GM12878 (cell line): ENCODE measurements at regions not wholly inside any gene's neighbourhood (a gene's known extent, or its start where the extent isn't known, plus 50 kb on each side); places are given as distances from the start of the nearest gene placed in this dataset.

ENCODE experiments used
- ATAC-seq: fragments of 200-7000 bp; cut with Tn5 transposase; 3 replicates; pipeline ENCODE4 v1.9.1; 2020; ENCODE audit warnings: mild to moderate bottlenecking, moderate library complexity
- BruUV-seq: library from RNA; stranded (reverse); fragments of 400-500 nt; replicated peaks from 2 replicates; lab custom pipeline; 2021; lab: Mats Ljungman, UMichigan
- CTCF ChIA-PET: fragments of 300-600 bp; sonication (Branson Sonifier 250); formaldehyde crosslinking; extraction: SDS; loops from one replicate; lab custom pipeline; 2021; ENCODE audit warnings: inconsistent platforms; lab: Yijun Ruan, JAX
- POLR2A ChIA-PET: fragments of 350-600 bp; formaldehyde crosslinking; extraction: SDS; loops from one replicate; lab custom pipeline; 2021; ENCODE audit warnings: inconsistent platforms; lab: Charles Lee
- RAD21 ChIA-PET: fragments of 300-600 bp; sonication (Branson Sonifier 250); formaldehyde crosslinking; loops from one replicate; lab custom pipeline; 2023; ENCODE audit warnings: antibody characterized with exemption; ENCODE audit not compliant: unreplicated experiment; lab: Charles Lee
- SMC1A ChIA-PET: fragments of 300-600 bp; sonication (Branson Sonifier 250); formaldehyde crosslinking; loops from one replicate; lab custom pipeline; 2023; ENCODE audit not compliant: unreplicated experiment, uncharacterized antibody; lab: Charles Lee
- DNase-seq: peaks from one replicate; pipeline ENCODE4 v3.0.0-alpha.2; 2011; ENCODE audit warnings: low read depth, low spot score
- FAIRE-seq: peaks from 3 replicates; lab custom pipeline; 2011; peaks lifted over from hg19 to GRCh38; lab: Jason Lieb, UNC
- H2AFZ ChIP-seq: 2 replicates; pipeline ENCODE4 v1.6.0; 2011; ENCODE audit warnings: low read depth, low read length, control low read depth; ENCODE audit not compliant: control insufficient read depth
- H3K27ac ChIP-seq: 2 replicates; pipeline ENCODE4 v1.5.1; 2011; ENCODE audit warnings: control low read depth; ENCODE audit not compliant: control insufficient read depth, insufficient read depth
- H3K27me3 ChIP-seq, 2 experiments: replicated peaks in 1 of 2; 2 replicates each; pipeline versions ENCODE4 v1.6.0 to v1.6.1; 2011; ENCODE audit warnings: low read length in 1 of 2; ENCODE audit not compliant: control insufficient read depth in 2 of 2, insufficient read depth in 2 of 2
- H3K36me3 ChIP-seq, 2 experiments: 2 replicates each; pipeline ENCODE4 v1.5.1; 2011; ENCODE audit warnings: low read length in 1 of 2; ENCODE audit not compliant: control insufficient read depth in 2 of 2, insufficient read depth in 2 of 2
- H3K4me1 ChIP-seq: 2 replicates; pipeline ENCODE4 v1.6.1; 2011; ENCODE audit warnings: mild to moderate bottlenecking, low read length, moderate library complexity, mixed read lengths; ENCODE audit not compliant: control insufficient read depth, insufficient read depth
- H3K4me2 ChIP-seq: 2 replicates; pipeline ENCODE4 v1.6.0; 2011; ENCODE audit warnings: control low read depth; ENCODE audit not compliant: control insufficient read depth, insufficient read depth
- H3K4me3 ChIP-seq: fragments of 200-600 bp; sonication (generic); 2 replicates; pipeline ENCODE4 v1.5.1; 2016
- H3K79me2 ChIP-seq: 2 replicates; pipeline ENCODE4 v1.6.0; 2011; ENCODE audit warnings: low read length; ENCODE audit not compliant: control insufficient read depth, insufficient read depth
- H3K9ac ChIP-seq: 2 replicates; pipeline ENCODE4 v1.8.0; 2011; ENCODE audit warnings: low read length, control low read depth, mixed read lengths; ENCODE audit not compliant: control insufficient read depth, insufficient read depth
- H3K9me3 ChIP-seq: replicated peaks from 3 replicates; pipeline ENCODE4 v1.5.1; 2011; ENCODE audit warnings: mild to moderate bottlenecking, low read length; ENCODE audit not compliant: control insufficient read depth, insufficient read depth
- H4K20me1 ChIP-seq: 2 replicates; pipeline ENCODE4 v1.6.0; 2011; ENCODE audit not compliant: control insufficient read depth, insufficient read depth
- CHD4 ChIP-seq: fragments of 200-600 bp; sonication (generic); IDR thresholded peaks from 2 replicates; pipeline ENCODE4 v1.6.1; 2016; ENCODE audit warnings: mild to moderate bottlenecking
- CREB1 ChIP-seq: IDR thresholded peaks from 2 replicates; pipeline ENCODE4 v1.6.1; 2012; ENCODE audit warnings: low read depth, mild to moderate bottlenecking, inconsistent platforms
- MYC ChIP-seq: IDR thresholded peaks from 2 replicates; pipeline ENCODE4 v1.6.1; 2011; ENCODE audit warnings: mild to moderate bottlenecking, low read length, moderate library complexity, inconsistent platforms; ENCODE audit not compliant: insufficient read depth, insufficient replicate concordance, insufficient read length, severe bottlenecking
- NFYB ChIP-seq: IDR thresholded peaks from 2 replicates; pipeline ENCODE4 v1.6.1; 2011; ENCODE audit warnings: low read depth, mild to moderate bottlenecking, low read length, improper control_type of control experiment, moderate library complexity; ENCODE audit not compliant: insufficient read depth
- PAX8 ChIP-seq: fragments of 450-650 bp; IDR thresholded peaks from 2 replicates; pipeline ENCODE4 v1.6.1; 2017; ENCODE audit warnings: mild to moderate bottlenecking, moderate library complexity
- RCOR1 ChIP-seq: conservative IDR thresholded peaks from 2 replicates; pipeline ENCODE4 v1.6.1; 2012; ENCODE audit warnings: low read depth, low read length, improper control_type of control experiment
- SIX5 ChIP-seq: IDR thresholded peaks from 2 replicates; pipeline ENCODE4 v1.6.1; 2011; ENCODE audit warnings: mild to moderate bottlenecking, low read depth, low read length, moderate library complexity; ENCODE audit not compliant: severe bottlenecking
- SMARCA5 ChIP-seq: fragments of 450-650 bp; IDR thresholded peaks from 2 replicates; pipeline ENCODE4 v1.6.1; 2017; ENCODE audit warnings: mild to moderate bottlenecking
- SUZ12 ChIP-seq: fragments of 200-600 bp; sonication (generic); IDR thresholded peaks from one replicate; pipeline ENCODE4 v1.6.1; 2018; ENCODE audit warnings: antibody characterized with exemption, mild to moderate bottlenecking; ENCODE audit not compliant: unreplicated experiment
- WGBS: methylation state at CpG from one replicate; pipeline ENCODE4 v1.1.6; 2016; ENCODE audit warnings: low lambda C conversion rate; ENCODE audit not compliant: insufficient replicate concordance, insufficient coverage; ENCODE audit errors: missing lambda C conversion rate; 5-methylcytosine and 5-hydroxymethylcytosine counted together
- in situ Hi-C: fragments of 300-500 bp; cut with MboI; formaldehyde crosslinking; loops from 9 replicates; pipeline ENCODE4 v1.14.3; 2018; ENCODE audit warnings: mixed read lengths
- intact Hi-C: fragments of 100-400 bp; cut with micrococcal nuclease; formaldehyde crosslinking; loops from one replicate; pipeline ENCODE4 v1.14.2; 2022; ENCODE audit not compliant: unreplicated experiment
- TF ChIP-seq, protein P1 (sequence below), 3 experiments: IDR thresholded peaks in 2 of 3; conservative IDR thresholded peaks in 1 of 3; 2 replicates each; pipeline ENCODE4 v1.5.1; 2011; ENCODE audit warnings: low read depth in 3 of 3, low read length in 3 of 3, mild to moderate bottlenecking in 3 of 3, control low read depth in 2 of 3, moderate library complexity in 2 of 3, inconsistent platforms in 1 of 3, mixed read lengths in 1 of 3; ENCODE audit not compliant: control insufficient read depth in 2 of 3, insufficient read depth in 1 of 3; ENCODE audit errors: extremely low read depth in 1 of 3
- TF ChIP-seq, protein P2 (sequence below): fragments of 450-650 bp; conservative IDR thresholded peaks from 2 replicates; pipeline ENCODE4 v1.6.1; 2017; ENCODE audit warnings: mild to moderate bottlenecking, moderate library complexity
- TF ChIP-seq, protein P3 (sequence below): fragments of 450-650 bp; IDR thresholded peaks from 2 replicates; pipeline ENCODE4 v1.6.1; 2017; ENCODE audit warnings: low read depth, mild to moderate bottlenecking, moderate library complexity

DNA sequence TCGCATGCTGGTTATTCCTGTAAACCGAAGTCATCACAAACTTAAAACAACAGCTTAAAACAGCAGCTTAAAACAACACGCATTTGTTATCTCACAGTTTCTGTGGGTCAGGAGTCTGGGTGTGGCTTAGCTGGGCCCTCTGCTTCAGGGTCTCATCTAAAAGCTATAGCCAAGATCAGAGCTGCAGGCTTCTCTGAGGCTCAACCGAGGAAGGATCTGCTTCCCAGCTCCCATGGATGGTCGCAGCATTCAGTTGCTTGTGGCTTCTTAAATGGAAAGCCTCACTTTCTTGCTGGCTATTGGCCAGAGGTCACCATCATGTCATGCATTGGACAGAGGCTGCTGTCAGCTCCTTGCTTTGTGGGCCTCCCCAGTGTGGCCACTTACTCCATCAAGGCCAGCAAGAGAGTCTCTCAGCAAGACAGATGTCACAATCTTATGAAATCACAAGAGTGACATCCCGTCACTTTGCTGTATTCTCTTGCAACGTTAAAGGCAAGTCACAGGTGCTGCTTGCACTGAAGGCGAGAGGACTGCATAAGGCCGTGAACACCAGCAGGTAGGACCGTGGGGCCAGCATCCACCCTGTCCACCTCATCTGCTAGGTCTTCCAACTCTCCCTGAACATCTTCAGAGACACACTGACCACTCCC, 117.9 kb upstream of the TNRC6C start:
- in situ Hi-C loops (no loop called here), intact Hi-C loops (no loop called here)
- no peak for FAIRE-seq
- ATAC-seq = no peak
- Histone ChIP-seq H2AFZ (no peak overlapping the region), H3K4me1 (peaks cover 7% of the 10 kb centered on the region), H3K4me3 (no peak overlapping the region), H4K20me1 (no peaks in the 10 kb centered on the region), H3K9ac (no peak overlapping the region), H3K79me2 (no peaks in the 10 kb centered on the region), H3K36me3 (no peaks in the 10 kb centered on the region), H3K27ac (no peak overlapping the region), H3K4me2 (no peak overlapping the region), H3K9me3 (no peaks in the 10 kb centered on the region; the same call in 2 of the 3 replicates), H3K27me3 (no peaks in the 10 kb centered on the region; a peak in 1 of 4 replicates)
- WGBS = 59% methylated on average over 10 of the region's 10 CpGs
- RAD21 ChIA-PET = no interaction called here
- no peak for DNase-seq
- POLR2A ChIA-PET = interaction anchor here (0.6 to 1.0 kb wide), 3 partner anchors 29 to 689 kb away, joined by 3 to 5 read pairs (median 3); no protein-coding TSS in a partner anchor
- no TSS peak for BruUV-seq
- CTCF ChIA-PET = interaction anchor here (1.2 kb wide), 1 partner anchor 173 kb away, joined by 5 read pairs; no protein-coding TSS in a partner anchor
- SMC1A ChIA-PET = no interaction called here
- TF ChIP-seq SMARCA5 = no peak
- no peak for TF ChIP-seq NFYB
- no peak for TF ChIP-seq RCOR1
- TF ChIP-seq, protein P1, sequence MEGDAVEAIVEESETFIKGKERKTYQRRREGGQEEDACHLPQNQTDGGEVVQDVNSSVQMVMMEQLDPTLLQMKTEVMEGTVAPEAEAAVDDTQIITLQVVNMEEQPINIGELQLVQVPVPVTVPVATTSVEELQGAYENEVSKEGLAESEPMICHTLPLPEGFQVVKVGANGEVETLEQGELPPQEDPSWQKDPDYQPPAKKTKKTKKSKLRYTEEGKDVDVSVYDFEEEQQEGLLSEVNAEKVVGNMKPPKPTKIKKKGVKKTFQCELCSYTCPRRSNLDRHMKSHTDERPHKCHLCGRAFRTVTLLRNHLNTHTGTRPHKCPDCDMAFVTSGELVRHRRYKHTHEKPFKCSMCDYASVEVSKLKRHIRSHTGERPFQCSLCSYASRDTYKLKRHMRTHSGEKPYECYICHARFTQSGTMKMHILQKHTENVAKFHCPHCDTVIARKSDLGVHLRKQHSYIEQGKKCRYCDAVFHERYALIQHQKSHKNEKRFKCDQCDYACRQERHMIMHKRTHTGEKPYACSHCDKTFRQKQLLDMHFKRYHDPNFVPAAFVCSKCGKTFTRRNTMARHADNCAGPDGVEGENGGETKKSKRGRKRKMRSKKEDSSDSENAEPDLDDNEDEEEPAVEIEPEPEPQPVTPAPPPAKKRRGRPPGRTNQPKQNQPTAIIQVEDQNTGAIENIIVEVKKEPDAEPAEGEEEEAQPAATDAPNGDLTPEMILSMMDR (IDR thresholded peaks at IDR 0.05 in 2 of 3, conservative IDR thresholded peaks at IDR 0.05 in 1 of 3; ENCODE audit: control insufficient read depth in 2 of 3, extremely low read depth in 1 of 3, insufficient read depth in 1 of 3, low read depth in 3 of 3, low read length in 3 of 3) = no peak
- no peak for TF ChIP-seq PAX8
- no peak for TF ChIP-seq MYC
- no peak for TF ChIP-seq SIX5
- no peak for TF ChIP-seq SUZ12
- TF ChIP-seq, protein P2, sequence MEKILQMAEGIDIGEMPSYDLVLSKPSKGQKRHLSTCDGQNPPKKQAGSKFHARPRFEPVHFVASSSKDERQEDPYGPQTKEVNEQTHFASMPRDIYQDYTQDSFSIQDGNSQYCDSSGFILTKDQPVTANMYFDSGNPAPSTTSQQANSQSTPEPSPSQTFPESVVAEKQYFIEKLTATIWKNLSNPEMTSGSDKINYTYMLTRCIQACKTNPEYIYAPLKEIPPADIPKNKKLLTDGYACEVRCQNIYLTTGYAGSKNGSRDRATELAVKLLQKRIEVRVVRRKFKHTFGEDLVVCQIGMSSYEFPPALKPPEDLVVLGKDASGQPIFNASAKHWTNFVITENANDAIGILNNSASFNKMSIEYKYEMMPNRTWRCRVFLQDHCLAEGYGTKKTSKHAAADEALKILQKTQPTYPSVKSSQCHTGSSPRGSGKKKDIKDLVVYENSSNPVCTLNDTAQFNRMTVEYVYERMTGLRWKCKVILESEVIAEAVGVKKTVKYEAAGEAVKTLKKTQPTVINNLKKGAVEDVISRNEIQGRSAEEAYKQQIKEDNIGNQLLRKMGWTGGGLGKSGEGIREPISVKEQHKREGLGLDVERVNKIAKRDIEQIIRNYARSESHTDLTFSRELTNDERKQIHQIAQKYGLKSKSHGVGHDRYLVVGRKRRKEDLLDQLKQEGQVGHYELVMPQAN = no peak
- TF ChIP-seq CREB1 = no peak
- no peak for TF ChIP-seq CHD4
- TF ChIP-seq, protein P3, sequence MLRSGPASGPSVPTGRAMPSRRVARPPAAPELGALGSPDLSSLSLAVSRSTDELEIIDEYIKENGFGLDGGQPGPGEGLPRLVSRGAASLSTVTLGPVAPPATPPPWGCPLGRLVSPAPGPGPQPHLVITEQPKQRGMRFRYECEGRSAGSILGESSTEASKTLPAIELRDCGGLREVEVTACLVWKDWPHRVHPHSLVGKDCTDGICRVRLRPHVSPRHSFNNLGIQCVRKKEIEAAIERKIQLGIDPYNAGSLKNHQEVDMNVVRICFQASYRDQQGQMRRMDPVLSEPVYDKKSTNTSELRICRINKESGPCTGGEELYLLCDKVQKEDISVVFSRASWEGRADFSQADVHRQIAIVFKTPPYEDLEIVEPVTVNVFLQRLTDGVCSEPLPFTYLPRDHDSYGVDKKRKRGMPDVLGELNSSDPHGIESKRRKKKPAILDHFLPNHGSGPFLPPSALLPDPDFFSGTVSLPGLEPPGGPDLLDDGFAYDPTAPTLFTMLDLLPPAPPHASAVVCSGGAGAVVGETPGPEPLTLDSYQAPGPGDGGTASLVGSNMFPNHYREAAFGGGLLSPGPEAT = no peak
